ENCODE measurements at regions not wholly inside any gene's neighbourhood (a gene's known extent, or its start where the extent isn't known, plus 50 kb on each side); places are given as distances from the start of the nearest gene placed in this dataset.

DNA sequence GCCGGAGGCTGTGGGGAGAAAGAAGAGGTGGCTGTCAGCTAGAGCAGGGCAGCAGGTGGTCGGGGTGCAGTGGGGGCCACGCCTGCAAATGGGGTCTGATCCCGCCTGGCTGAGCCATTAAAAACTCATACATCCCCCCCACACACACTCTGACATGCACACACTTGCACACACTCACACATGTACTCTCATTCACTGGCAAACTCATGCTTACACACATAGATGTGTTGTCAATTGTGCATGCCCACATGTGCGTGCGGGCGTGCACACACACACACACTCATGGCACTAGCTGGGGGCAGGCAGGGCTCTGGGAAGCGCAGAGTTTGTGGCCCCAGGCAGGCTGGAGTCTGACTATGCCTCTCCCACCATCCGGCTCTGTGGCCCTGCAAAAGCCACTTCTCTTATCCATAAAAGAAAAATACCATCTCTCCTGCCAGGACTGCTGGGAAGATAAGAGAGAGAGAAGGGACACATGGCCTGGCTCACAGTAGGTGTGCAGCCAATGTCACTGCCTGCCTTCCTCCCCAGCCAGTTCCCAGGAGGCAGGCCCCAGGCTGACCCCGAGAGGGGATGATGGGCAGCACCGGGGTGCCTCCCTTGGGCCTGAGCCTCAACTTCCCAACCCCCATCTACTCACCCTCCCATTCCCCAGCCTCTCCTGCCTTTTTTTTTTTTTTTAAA lies 163.5 kb upstream of the LINGO1 start:
- TF ChIP-seq, protein P1, sequence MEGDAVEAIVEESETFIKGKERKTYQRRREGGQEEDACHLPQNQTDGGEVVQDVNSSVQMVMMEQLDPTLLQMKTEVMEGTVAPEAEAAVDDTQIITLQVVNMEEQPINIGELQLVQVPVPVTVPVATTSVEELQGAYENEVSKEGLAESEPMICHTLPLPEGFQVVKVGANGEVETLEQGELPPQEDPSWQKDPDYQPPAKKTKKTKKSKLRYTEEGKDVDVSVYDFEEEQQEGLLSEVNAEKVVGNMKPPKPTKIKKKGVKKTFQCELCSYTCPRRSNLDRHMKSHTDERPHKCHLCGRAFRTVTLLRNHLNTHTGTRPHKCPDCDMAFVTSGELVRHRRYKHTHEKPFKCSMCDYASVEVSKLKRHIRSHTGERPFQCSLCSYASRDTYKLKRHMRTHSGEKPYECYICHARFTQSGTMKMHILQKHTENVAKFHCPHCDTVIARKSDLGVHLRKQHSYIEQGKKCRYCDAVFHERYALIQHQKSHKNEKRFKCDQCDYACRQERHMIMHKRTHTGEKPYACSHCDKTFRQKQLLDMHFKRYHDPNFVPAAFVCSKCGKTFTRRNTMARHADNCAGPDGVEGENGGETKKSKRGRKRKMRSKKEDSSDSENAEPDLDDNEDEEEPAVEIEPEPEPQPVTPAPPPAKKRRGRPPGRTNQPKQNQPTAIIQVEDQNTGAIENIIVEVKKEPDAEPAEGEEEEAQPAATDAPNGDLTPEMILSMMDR (conservative IDR thresholded peaks at IDR 0.05; ENCODE audit: low read depth, low read length) = no peak
- H3K4me3 ChIP-seq (ENCODE audit: low read length) = no peak overlapping the region
- no peak for DNase-seq (ENCODE audit: low read depth)

DNA sequence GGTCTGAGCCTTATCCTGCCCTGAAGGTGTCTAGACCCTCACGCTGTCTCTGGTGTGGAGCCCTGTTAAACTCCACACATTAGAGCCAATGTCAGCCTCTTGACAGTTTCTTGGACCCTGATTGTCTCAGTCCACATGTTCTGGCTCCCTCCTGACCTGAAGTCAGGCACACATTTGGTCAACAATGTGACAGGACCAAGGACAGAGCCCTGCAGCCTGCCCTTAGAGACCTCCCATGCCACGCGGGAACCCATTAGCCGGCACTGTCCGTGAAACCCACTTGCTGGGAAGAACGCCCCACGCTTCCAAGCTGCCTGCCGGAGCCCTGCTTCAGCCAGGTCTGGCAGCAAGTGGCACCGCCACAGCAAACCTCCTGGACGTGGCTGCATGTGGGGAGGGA lies 162.7 kb upstream of the LINGO1 start:
- no peak for DNase-seq (ENCODE audit: low read depth)
- TF ChIP-seq, protein P1 (conservative IDR thresholded peaks at IDR 0.05; ENCODE audit: low read depth, low read length) = no peak
- H3K4me3 ChIP-seq (ENCODE audit: low read length) = no peak overlapping the region

DNA sequence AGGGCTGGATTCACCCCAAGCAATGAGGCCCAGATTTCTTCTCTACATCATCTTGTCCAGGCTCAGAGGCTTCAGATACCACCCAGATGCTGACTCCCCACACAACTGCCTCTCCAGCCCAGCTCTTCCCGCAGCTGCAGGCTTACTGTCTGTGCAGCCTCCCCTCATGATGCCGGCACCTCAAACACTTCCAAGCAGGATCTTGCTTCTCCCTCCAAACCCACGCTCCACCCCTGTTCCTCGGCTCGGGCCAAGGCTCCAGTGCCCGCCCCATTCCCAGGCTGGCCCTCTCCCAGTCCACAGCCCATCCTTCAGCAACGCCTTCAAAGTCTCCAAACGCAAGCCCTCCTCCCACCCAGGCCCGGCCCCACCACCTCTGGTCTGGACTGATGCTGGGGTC lies 159.2 kb upstream of the LINGO1 start:
- no peak overlapping the region for H3K4me3 ChIP-seq (ENCODE audit: low read length)
- no peak for DNase-seq (ENCODE audit: low read depth)
- TF ChIP-seq, protein P1 (conservative IDR thresholded peaks at IDR 0.05; ENCODE audit: low read depth, low read length) = no peak

DNA sequence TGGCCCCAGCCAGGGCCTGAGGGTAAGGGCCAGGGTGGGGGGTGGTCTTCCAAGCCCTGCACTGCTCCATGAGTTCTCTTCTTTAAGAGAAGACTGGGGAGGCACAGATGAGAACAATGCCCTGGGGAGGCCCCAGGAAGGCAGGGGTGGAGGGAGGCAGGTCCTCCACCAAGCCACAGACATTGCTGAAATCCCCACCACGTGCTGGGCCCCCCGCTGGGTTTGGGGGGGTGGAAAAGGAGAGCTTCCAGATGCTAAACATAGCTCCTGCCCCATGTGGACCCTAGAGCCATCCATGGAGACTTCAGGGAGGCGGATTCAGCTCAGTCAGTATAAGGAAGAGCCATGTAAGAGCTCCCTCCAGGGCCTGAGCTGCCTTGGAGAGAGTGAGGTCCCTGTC lies 157.8 kb upstream of the LINGO1 start:
- no peak for DNase-seq (ENCODE audit: low read depth)
- TF ChIP-seq, protein P1 (conservative IDR thresholded peaks at IDR 0.05; ENCODE audit: low read depth, low read length) = no peak
- H3K4me3 ChIP-seq (ENCODE audit: low read length) = no peak overlapping the region

DNA sequence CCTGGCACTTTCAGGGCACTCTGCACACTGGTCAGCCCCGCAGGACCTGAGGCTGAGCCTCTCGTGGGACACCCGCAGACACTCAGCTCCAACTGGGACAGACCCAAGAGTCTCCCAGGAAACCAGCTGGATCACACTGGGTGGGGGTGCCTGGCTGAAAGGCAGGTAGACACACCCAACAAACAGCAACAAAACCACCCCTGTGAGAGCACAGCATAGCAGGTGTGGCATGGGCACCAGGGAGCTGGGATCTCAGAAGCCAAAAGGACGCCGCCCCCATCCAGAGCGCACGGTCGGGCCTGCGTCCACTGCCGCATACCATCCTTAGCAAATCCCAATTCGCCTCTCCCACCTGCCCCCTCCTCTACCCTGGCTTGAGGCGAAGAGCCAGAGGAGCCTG lies 154.2 kb upstream of the LINGO1 start:
- TF ChIP-seq, protein P1 (conservative IDR thresholded peaks at IDR 0.05; ENCODE audit: low read depth, low read length) = no peak
- DNase-seq (ENCODE audit: low read depth) = no peak

DNA sequence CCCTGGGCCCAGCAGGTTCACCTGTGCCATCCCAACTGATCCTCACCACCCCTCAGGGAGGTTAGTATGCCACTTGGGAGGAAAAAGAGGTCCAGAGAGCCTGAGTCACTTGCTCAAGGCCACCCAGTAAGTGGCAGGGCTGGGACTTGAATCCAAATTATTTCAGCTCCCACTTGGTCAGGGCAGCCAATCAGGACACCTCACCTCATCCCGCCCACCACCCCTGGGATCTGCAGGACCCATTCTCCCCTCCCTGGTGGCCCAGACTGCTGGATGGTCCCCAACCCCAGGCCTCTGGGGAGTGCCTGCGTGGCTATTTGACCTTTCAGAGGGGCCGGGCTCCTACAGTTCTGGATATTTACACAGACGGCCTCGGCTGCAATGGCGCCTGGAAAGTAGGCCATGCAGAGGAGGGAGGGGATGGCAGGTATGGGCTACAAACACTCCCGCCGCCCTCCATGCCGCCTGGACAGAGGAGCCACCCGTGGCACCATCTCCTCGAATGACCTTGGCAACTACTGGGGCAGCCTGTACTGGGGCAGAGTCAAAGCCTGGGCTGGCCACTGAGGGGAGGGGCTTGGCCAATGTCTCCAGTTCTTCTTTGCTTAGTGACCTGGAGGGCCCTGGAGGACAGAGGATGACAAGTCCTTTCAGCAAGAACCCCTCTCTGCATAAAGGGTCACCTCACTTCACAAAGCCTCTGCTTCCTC lies 153.6 kb upstream of the LINGO1 start:
- DNase-seq (ENCODE audit: low read depth) = no peak
- TF ChIP-seq, protein P1 (conservative IDR thresholded peaks at IDR 0.05; ENCODE audit: low read depth, low read length) = no peak
- no peak overlapping the region for H3K4me3 ChIP-seq (ENCODE audit: low read length)

More for the DNA sequence above, 154.2 kb upstream of the LINGO1 start:
- H3K4me3 ChIP-seq (ENCODE audit: low read length) = no peak overlapping the region

Data from retinal pigment epithelial cell (primary cell).